Endothelial cell (in vitro differentiated cells): ENCODE measurements at regions not wholly inside any gene's neighbourhood (a gene's known extent, or its start where the extent isn't known, plus 50 kb on each side); places are given as distances from the start of the nearest gene placed in this dataset.

ENCODE experiments used
- DNase-seq: peaks from one replicate; pipeline ENCODE4 v3.0.0; 2021; ENCODE audit warnings: low spot score
- H3K27ac Mint-ChIP-seq: one replicate; pipeline ENCODE4 v1.8.0; 2021; ENCODE audit warnings: mixed read lengths, inconsistent platforms; ENCODE audit not compliant: unreplicated experiment
- H3K27me3 Mint-ChIP-seq: one replicate; pipeline ENCODE4 v1.8.0; 2021; ENCODE audit warnings: mild to moderate bottlenecking, moderate library complexity, mixed read lengths, inconsistent platforms; ENCODE audit not compliant: unreplicated experiment
- H3K36me3 Mint-ChIP-seq: one replicate; pipeline ENCODE4 v1.8.0; 2021; ENCODE audit warnings: mild to moderate bottlenecking, low read depth, mixed read lengths, inconsistent platforms; ENCODE audit not compliant: unreplicated experiment
- H3K4me1 Mint-ChIP-seq: one replicate; pipeline ENCODE4 v1.8.0; 2021; ENCODE audit warnings: mild to moderate bottlenecking, mixed read lengths, inconsistent platforms; ENCODE audit not compliant: unreplicated experiment
- H3K4me3 Mint-ChIP-seq: one replicate; pipeline ENCODE4 v1.8.0; 2021; ENCODE audit warnings: mild to moderate bottlenecking, mixed read lengths, inconsistent platforms; ENCODE audit not compliant: unreplicated experiment
- H3K9me3 Mint-ChIP-seq: one replicate; pipeline ENCODE4 v1.8.0; 2021; ENCODE audit warnings: mixed read lengths, inconsistent platforms; ENCODE audit not compliant: unreplicated experiment
- CTCF ChIP-seq: fragments of 200-600 bp; sonication (generic); IDR thresholded peaks from one replicate; pipeline ENCODE4 v1.5.0; 2021; ENCODE audit warnings: antibody characterized with exemption; ENCODE audit not compliant: unreplicated experiment

- no peak for TF ChIP-seq CTCF
- no peak overlapping the region for H3K27ac Mint-ChIP-seq
- no peaks in the 10 kb centered on the region for H3K36me3 Mint-ChIP-seq
- peaks cover 18% of the 10 kb centered on the region for H3K27me3 Mint-ChIP-seq
- DNase-seq: no peak
- H3K9me3 Mint-ChIP-seq: no peaks in the 10 kb centered on the region
- H3K4me3 Mint-ChIP-seq: no peak overlapping the region
- H3K4me1 Mint-ChIP-seq: no peaks in the 10 kb centered on the region
Measured at GRCh38 chr22:48893288-48894063, 934.2 kb downstream of the BRD1 start.

- TF ChIP-seq CTCF: no peak
- H3K27me3 Mint-ChIP-seq: peaks cover 18% of the 10 kb centered on the region
- no peak for DNase-seq
- H3K27ac Mint-ChIP-seq: no peak overlapping the region
- H3K4me3 Mint-ChIP-seq: no peak overlapping the region
- no peaks in the 10 kb centered on the region for H3K9me3 Mint-ChIP-seq
- no peaks in the 10 kb centered on the region for H3K4me1 Mint-ChIP-seq
- no peaks in the 10 kb centered on the region for H3K36me3 Mint-ChIP-seq
Measured at GRCh38 chr22:48892578-48893287, 934.9 kb downstream of the BRD1 start.

- no peak for DNase-seq
- H3K4me3 Mint-ChIP-seq: no peak overlapping the region
- H3K4me1 Mint-ChIP-seq: no peaks in the 10 kb centered on the region
- no peak for TF ChIP-seq CTCF
- H3K9me3 Mint-ChIP-seq: no peaks in the 10 kb centered on the region
- no peak overlapping the region for H3K27ac Mint-ChIP-seq
- H3K27me3 Mint-ChIP-seq: peaks cover 15% of the 10 kb centered on the region
- no peaks in the 10 kb centered on the region for H3K36me3 Mint-ChIP-seq
Measured at GRCh38 chr22:48891688-48892577, 935.7 kb downstream of the BRD1 start.

GRCh38 chr22:48890693-48891554 is 936.7 kb downstream of the BRD1 start:
- no peaks in the 10 kb centered on the region for H3K36me3 Mint-ChIP-seq

More at GRCh38 chr22:48890693-48891554, 936.7 kb downstream of the BRD1 start:
- Mint-ChIP-seq H3K4me3 (no peak overlapping the region), H3K27ac (no peak overlapping the region), H3K27me3 (peaks cover 15% of the 10 kb centered on the region), H3K9me3 (no peaks in the 10 kb centered on the region), H3K4me1 (no peaks in the 10 kb centered on the region)
- DNase-seq: no peak
- no peak for TF ChIP-seq CTCF
